Heart left ventricle (tissue), 13 donors: ENCODE measurements at regions not wholly inside any gene's neighbourhood (a gene's known extent, or its start where the extent isn't known, plus 50 kb on each side); places are given as distances from the start of the nearest gene placed in this dataset.

Experiments used
- CTCF ChIP-seq, 12 donors: fragments of 200-600 bp; sonication (generic) in 4 of 12; IDR thresholded peaks; one replicate each; pipeline versions ENCODE4 v1.5.0 to v1.8.0; 2018 to 2022; ENCODE audit warnings: antibody characterized with exemption in 12 of 12, mild to moderate bottlenecking in 5 of 12
- POLR2A ChIP-seq, 2 donors: fragments of 450-650 bp; IDR thresholded peaks; one replicate each; pipeline ENCODE4 v1.6.1; 2017; ENCODE audit warnings: antibody characterized with exemption in 2 of 2, mild to moderate bottlenecking in 2 of 2, moderate library complexity in 2 of 2
- donor health status: ischemic (EF 13 %, LVEDD 7.1; RV severe dilation, severe dysfunction).
- donor health status: DM: no; HTN: yes; CAD: no.
- donor health status: DM: no; HTN: no; CAD: no.
- donor health status: ischemic (EF 25% LVEDD 6.9; RV normal size, moderate dysfunction).
- donor health status: ischemic (EF 25% LVEDD 5.7; RV mildly dilated, moderate dysfunction).
- donor health status: ischemic (EF 35%, LVEDD 5.7; RV mildly dilated, moderate dysfunction).
- donor health status: nonischemic (EF 11% LVEDD 7.7; RV severe dilation, severe dysfunction).
- donor health status: DM: yes; HTN: yes; CAD: no.
- donor health status: PGD.
- donor health status: ischemic (EF 29% LVEDD 5.4; RV normal size, mild dysfunction).
- donor health status: nonischemic (EF 23%, LVEDD 6.1; RV moderate dilation, normal function).

GRCh38 chr17:71149607-71150006 is 971.2 kb upstream of the SOX9 start:
- TF ChIP-seq CTCF (IDR thresholded peaks at IDR 0.05) = no peak
- no peak for TF ChIP-seq POLR2A (IDR thresholded peaks at IDR 0.05)
